ENCODE measurements at regions not wholly inside any gene's neighbourhood (a gene's known extent, or its start where the extent isn't known, plus 50 kb on each side); places are given as distances from the start of the nearest gene placed in this dataset.

DNA sequence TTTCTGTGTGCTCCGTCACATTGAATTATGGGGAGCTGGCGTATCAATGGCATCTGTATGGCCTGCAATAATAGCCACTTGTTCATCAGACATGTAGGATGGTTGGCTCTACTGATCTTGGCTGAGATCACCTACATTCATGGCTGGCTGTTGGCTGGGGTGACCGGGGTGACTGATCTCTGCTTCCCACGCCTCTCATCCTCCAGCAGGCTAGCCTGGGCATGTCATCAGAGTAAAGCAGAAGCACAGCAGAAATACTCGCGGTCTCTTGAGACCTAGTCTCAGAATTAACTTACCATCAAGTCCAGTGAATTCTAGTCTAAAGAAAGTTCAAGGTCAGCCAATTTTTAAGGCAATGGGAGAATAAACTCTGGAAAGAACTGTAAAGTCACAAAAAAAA lies 257.7 kb upstream of the GLI3 start:
- TF ChIP-seq, protein P1, sequence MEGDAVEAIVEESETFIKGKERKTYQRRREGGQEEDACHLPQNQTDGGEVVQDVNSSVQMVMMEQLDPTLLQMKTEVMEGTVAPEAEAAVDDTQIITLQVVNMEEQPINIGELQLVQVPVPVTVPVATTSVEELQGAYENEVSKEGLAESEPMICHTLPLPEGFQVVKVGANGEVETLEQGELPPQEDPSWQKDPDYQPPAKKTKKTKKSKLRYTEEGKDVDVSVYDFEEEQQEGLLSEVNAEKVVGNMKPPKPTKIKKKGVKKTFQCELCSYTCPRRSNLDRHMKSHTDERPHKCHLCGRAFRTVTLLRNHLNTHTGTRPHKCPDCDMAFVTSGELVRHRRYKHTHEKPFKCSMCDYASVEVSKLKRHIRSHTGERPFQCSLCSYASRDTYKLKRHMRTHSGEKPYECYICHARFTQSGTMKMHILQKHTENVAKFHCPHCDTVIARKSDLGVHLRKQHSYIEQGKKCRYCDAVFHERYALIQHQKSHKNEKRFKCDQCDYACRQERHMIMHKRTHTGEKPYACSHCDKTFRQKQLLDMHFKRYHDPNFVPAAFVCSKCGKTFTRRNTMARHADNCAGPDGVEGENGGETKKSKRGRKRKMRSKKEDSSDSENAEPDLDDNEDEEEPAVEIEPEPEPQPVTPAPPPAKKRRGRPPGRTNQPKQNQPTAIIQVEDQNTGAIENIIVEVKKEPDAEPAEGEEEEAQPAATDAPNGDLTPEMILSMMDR (IDR thresholded peaks at IDR 0.05; ENCODE audit: borderline replicate concordance, extremely low read depth, low read length, poor library complexity, severe bottlenecking): no peak
- TF ChIP-seq EZH2 (IDR thresholded peaks at IDR 0.05; ENCODE audit: borderline replicate concordance, low read depth, low read length, severe bottlenecking): no peak

Data from DND-41 (cell line).